ENCODE measurements at regions not wholly inside any gene's neighbourhood (a gene's known extent, or its start where the extent isn't known, plus 50 kb on each side); places are given as distances from the start of the nearest gene placed in this dataset.

- H3K4me3 ChIP-seq (ENCODE audit: low read length in 2 of 2) = no peak overlapping the region
- no peaks in the 10 kb centered on the region for H3K4me1 ChIP-seq (ENCODE audit: insufficient read depth, low read length)
- H3K27me3 ChIP-seq (ENCODE audit: insufficient read depth, low read length) = no peaks in the 10 kb centered on the region
- no peaks in the 10 kb centered on the region for H3K36me3 ChIP-seq (ENCODE audit: insufficient read depth, low read length)
- Mint-ChIP-seq H3K27me3 (no peaks in the 10 kb centered on the region), H3K4me1 (no peaks in the 10 kb centered on the region), H3K9me3 (peaks cover 0 to 21% (median 8%) of the 10 kb centered on the region in 8 donors), H3K36me3 (no peaks in the 10 kb centered on the region), H3K27ac (no peak overlapping the region), H3K4me3 (no peak overlapping the region)
- H3K27ac ChIP-seq (ENCODE audit: low read depth, low read length) = no peak overlapping the region
- H3K9me3 ChIP-seq (ENCODE audit: control insufficient read depth in 1 of 2, low read length in 2 of 2) = no peaks in the 10 kb centered on the region
- CTCF ChIA-PET (ENCODE audit: partially characterized antibody) = no interaction called here
- DNase-seq = no peak
- intact Hi-C loops (cut with micrococcal nuclease) = no loop called here
- POLR2A ChIA-PET (ENCODE audit: partially characterized antibody) = no interaction called here
These were observed 1421.2 kb downstream of the SI start for GRCh38 chr3:163657088-163657487.

- H3K27me3 ChIP-seq (ENCODE audit: insufficient read depth, low read length) = no peaks in the 10 kb centered on the region
- H3K36me3 ChIP-seq (ENCODE audit: insufficient read depth, low read length) = no peaks in the 10 kb centered on the region
- Mint-ChIP-seq H3K27me3 (no peaks in the 10 kb centered on the region), H3K4me1 (no peaks in the 10 kb centered on the region), H3K9me3 (peaks cover 0 to 19% (median 7%) of the 10 kb centered on the region in 8 donors), H3K4me3 (no peak overlapping the region), H3K27ac (no peak overlapping the region), H3K36me3 (no peaks in the 10 kb centered on the region)
- POLR2A ChIA-PET (ENCODE audit: partially characterized antibody) = no interaction called here
- H3K4me3 ChIP-seq (ENCODE audit: low read length in 2 of 2) = no peak overlapping the region
- CTCF ChIA-PET (ENCODE audit: partially characterized antibody) = no interaction called here
- intact Hi-C loops (cut with micrococcal nuclease) = no loop called here
- no peaks in the 10 kb centered on the region for H3K9me3 ChIP-seq (ENCODE audit: control insufficient read depth in 1 of 2, low read length in 2 of 2)
- no peaks in the 10 kb centered on the region for H3K4me1 ChIP-seq (ENCODE audit: insufficient read depth, low read length)
- H3K27ac ChIP-seq (ENCODE audit: low read depth, low read length) = no peak overlapping the region
- no peak for DNase-seq
These were observed 1423.3 kb downstream of the SI start for GRCh38 chr3:163655021-163655420.

- no peak overlapping the region for H3K27ac Mint-ChIP-seq
- H3K36me3 Mint-ChIP-seq = no peaks in the 10 kb centered on the region
These were observed 1434.1 kb downstream of the SI start for GRCh38 chr3:163644172-163644571.

GRCh38 chr3:163632722-163633121, 1445.6 kb downstream of the SI start:
- no peaks in the 10 kb centered on the region for H3K27me3 ChIP-seq (ENCODE audit: insufficient read depth, low read length)
- CTCF ChIA-PET (ENCODE audit: partially characterized antibody) = no interaction called here
- H3K27ac Mint-ChIP-seq = no peak overlapping the region
- H3K4me3 ChIP-seq (ENCODE audit: low read length in 2 of 2) = no peak overlapping the region
- H3K27ac ChIP-seq (ENCODE audit: low read depth, low read length) = no peak overlapping the region
- no peak overlapping the region for H3K4me3 Mint-ChIP-seq
- no peak for DNase-seq
- H3K9me3 ChIP-seq (ENCODE audit: control insufficient read depth in 1 of 2, low read length in 2 of 2) = no peaks in the 10 kb centered on the region
- H3K27me3 Mint-ChIP-seq = no peaks in the 10 kb centered on the region
- H3K36me3 Mint-ChIP-seq = no peaks in the 10 kb centered on the region
- intact Hi-C loops (cut with micrococcal nuclease) = no loop called here
- POLR2A ChIA-PET (ENCODE audit: partially characterized antibody) = no interaction called here
- no peaks in the 10 kb centered on the region for H3K4me1 Mint-ChIP-seq
- H3K4me1 ChIP-seq (ENCODE audit: insufficient read depth, low read length) = no peaks in the 10 kb centered on the region
- H3K9me3 Mint-ChIP-seq = peaks cover 0 to 7% (median 5%) of the 10 kb centered on the region in 8 donors
- no peaks in the 10 kb centered on the region for H3K36me3 ChIP-seq (ENCODE audit: insufficient read depth, low read length)

More at GRCh38 chr3:163644172-163644571, 1434.1 kb downstream of the SI start:
- intact Hi-C loops (cut with micrococcal nuclease) = no loop called here
- Histone ChIP-seq H3K4me3 (ENCODE audit: low read length in 2 of 2) (no peak overlapping the region), H3K27ac (ENCODE audit: low read depth, low read length) (no peak overlapping the region), H3K9me3 (ENCODE audit: control insufficient read depth in 1 of 2, low read length in 2 of 2) (no peaks in the 10 kb centered on the region), H3K36me3 (ENCODE audit: insufficient read depth, low read length) (no peaks in the 10 kb centered on the region), H3K27me3 (ENCODE audit: insufficient read depth, low read length) (no peaks in the 10 kb centered on the region), H3K4me1 (ENCODE audit: insufficient read depth, low read length) (no peaks in the 10 kb centered on the region)
- CTCF ChIA-PET (ENCODE audit: partially characterized antibody) = no interaction called here
- Mint-ChIP-seq H3K27me3 (no peaks in the 10 kb centered on the region), H3K9me3 (peaks cover 0 to 20% (median 8%) of the 10 kb centered on the region in 8 donors), H3K4me3 (no peak overlapping the region), H3K4me1 (no peaks in the 10 kb centered on the region)
- DNase-seq = no peak
- POLR2A ChIA-PET (ENCODE audit: partially characterized antibody) = no interaction called here

GRCh38 chr3:163626753-163627152, 1451.5 kb downstream of the SI start:
- intact Hi-C loops (cut with micrococcal nuclease) = no loop called here
- no peak overlapping the region for H3K27ac ChIP-seq (ENCODE audit: low read depth, low read length)

GRCh38 chr3:163622384-163622783, 1455.9 kb downstream of the SI start:
- no peak overlapping the region for H3K4me3 ChIP-seq (ENCODE audit: low read length in 2 of 2)
- no peaks in the 10 kb centered on the region for H3K27me3 ChIP-seq (ENCODE audit: insufficient read depth, low read length)
- no peaks in the 10 kb centered on the region for H3K27me3 Mint-ChIP-seq
- ChIA-PET CTCF (ENCODE audit: partially characterized antibody) (no interaction called here), POLR2A (ENCODE audit: partially characterized antibody) (no interaction called here)
- DNase-seq = no peak
- H3K9me3 ChIP-seq (ENCODE audit: control insufficient read depth in 1 of 2, low read length in 2 of 2) = no peaks in the 10 kb centered on the region
- H3K4me1 Mint-ChIP-seq = no peaks in the 10 kb centered on the region
- no peaks in the 10 kb centered on the region for H3K36me3 ChIP-seq (ENCODE audit: insufficient read depth, low read length)
- no peaks in the 10 kb centered on the region for H3K36me3 Mint-ChIP-seq
- intact Hi-C loops (cut with micrococcal nuclease) = no loop called here
- H3K4me3 Mint-ChIP-seq = no peak overlapping the region
- H3K4me1 ChIP-seq (ENCODE audit: insufficient read depth, low read length) = no peaks in the 10 kb centered on the region
- no peak overlapping the region for H3K27ac Mint-ChIP-seq
- no peak overlapping the region for H3K27ac ChIP-seq (ENCODE audit: low read depth, low read length)
- H3K9me3 Mint-ChIP-seq = peaks cover 0 to 13% (median 4%) of the 10 kb centered on the region in 8 donors

More at GRCh38 chr3:163626753-163627152, 1451.5 kb downstream of the SI start:
- H3K27me3 ChIP-seq (ENCODE audit: insufficient read depth, low read length) = no peaks in the 10 kb centered on the region
- no peaks in the 10 kb centered on the region for H3K36me3 ChIP-seq (ENCODE audit: insufficient read depth, low read length)
- CTCF ChIA-PET (ENCODE audit: partially characterized antibody) = no interaction called here
- Mint-ChIP-seq H3K36me3 (no peaks in the 10 kb centered on the region), H3K27me3 (no peaks in the 10 kb centered on the region), H3K27ac (no peak overlapping the region), H3K9me3 (peaks cover 0 to 11% (median 3%) of the 10 kb centered on the region in 8 donors), H3K4me1 (no peaks in the 10 kb centered on the region), H3K4me3 (no peak overlapping the region)
- H3K4me1 ChIP-seq (ENCODE audit: insufficient read depth, low read length) = no peaks in the 10 kb centered on the region
- no peak for DNase-seq
- no peak overlapping the region for H3K4me3 ChIP-seq (ENCODE audit: low read length in 2 of 2)
- no peaks in the 10 kb centered on the region for H3K9me3 ChIP-seq (ENCODE audit: control insufficient read depth in 1 of 2, low read length in 2 of 2)
- POLR2A ChIA-PET (ENCODE audit: partially characterized antibody) = no interaction called here

GRCh38 chr3:163614886-163615285, 1463.4 kb downstream of the SI start:
- peaks cover 0 to 13% (median 7%) of the 10 kb centered on the region in 8 donors for H3K9me3 Mint-ChIP-seq
- ChIA-PET POLR2A (ENCODE audit: partially characterized antibody) (no interaction called here), CTCF (ENCODE audit: partially characterized antibody) (no interaction called here)
- no peak overlapping the region for H3K27ac Mint-ChIP-seq
- intact Hi-C loops (cut with micrococcal nuclease) = no loop called here
- no peaks in the 10 kb centered on the region for H3K4me1 ChIP-seq (ENCODE audit: insufficient read depth, low read length)
- no peaks in the 10 kb centered on the region for H3K27me3 Mint-ChIP-seq
- H3K4me3 ChIP-seq (ENCODE audit: low read length in 2 of 2) = no peak overlapping the region
- no peaks in the 10 kb centered on the region for H3K36me3 ChIP-seq (ENCODE audit: insufficient read depth, low read length)
- H3K27me3 ChIP-seq (ENCODE audit: insufficient read depth, low read length) = no peaks in the 10 kb centered on the region
- H3K4me3 Mint-ChIP-seq = no peak overlapping the region
- H3K27ac ChIP-seq (ENCODE audit: low read depth, low read length) = no peak overlapping the region
- H3K36me3 Mint-ChIP-seq = no peaks in the 10 kb centered on the region
- H3K4me1 Mint-ChIP-seq = no peaks in the 10 kb centered on the region
- no peak for DNase-seq
- H3K9me3 ChIP-seq (ENCODE audit: control insufficient read depth in 1 of 2, low read length in 2 of 2) = no peaks in the 10 kb centered on the region

- no peaks in the 10 kb centered on the region for H3K4me1 Mint-ChIP-seq
- no peaks in the 10 kb centered on the region for H3K27me3 Mint-ChIP-seq
- Histone ChIP-seq H3K9me3 (ENCODE audit: control insufficient read depth in 1 of 2, low read length in 2 of 2) (peaks cover 0 to 3% of the 10 kb centered on the region in 2 donors), H3K27me3 (ENCODE audit: insufficient read depth, low read length) (no peaks in the 10 kb centered on the region), H3K27ac (ENCODE audit: low read depth, low read length) (no peak overlapping the region), H3K36me3 (ENCODE audit: insufficient read depth, low read length) (no peaks in the 10 kb centered on the region), H3K4me3 (ENCODE audit: low read length in 2 of 2) (no peak overlapping the region), H3K4me1 (ENCODE audit: insufficient read depth, low read length) (no peaks in the 10 kb centered on the region)
- intact Hi-C loops (cut with micrococcal nuclease) = no loop called here
- H3K9me3 Mint-ChIP-seq = peaks cover 0 to 13% (median 3%) of the 10 kb centered on the region in 8 donors
- POLR2A ChIA-PET (ENCODE audit: partially characterized antibody) = no interaction called here
- H3K36me3 Mint-ChIP-seq = no peaks in the 10 kb centered on the region
- H3K27ac Mint-ChIP-seq = no peak overlapping the region
- H3K4me3 Mint-ChIP-seq = no peak overlapping the region
- no peak for DNase-seq
- CTCF ChIA-PET (ENCODE audit: partially characterized antibody) = no interaction called here
These were observed 1472.4 kb downstream of the SI start for GRCh38 chr3:163605915-163606314.

Measured in CD4-positive, alpha-beta memory T cell (primary cell).